Vagina (tissue), 2 donors: ENCODE measurements at regions not wholly inside any gene's neighbourhood (a gene's known extent, or its start where the extent isn't known, plus 50 kb on each side); places are given as distances from the start of the nearest gene placed in this dataset.

ENCODE experiments used
- POLR2A ChIP-seq, 2 donors: fragments of 450-650 bp; IDR thresholded peaks; one replicate each; pipeline ENCODE4 v1.6.1; 2017; ENCODE audit warnings: antibody characterized with exemption in 2 of 2, mild to moderate bottlenecking in 2 of 2, moderate library complexity in 2 of 2
- POLR2AphosphoS5 ChIP-seq, 2 donors: sonication (generic); formaldehyde crosslinking; IDR thresholded peaks; one replicate each; pipeline ENCODE4 v1.9.0; 2017; ENCODE audit warnings: antibody characterized with exemption in 2 of 2, mild to moderate bottlenecking in 2 of 2, low read depth in 1 of 2; ENCODE audit not compliant: insufficient read depth in 1 of 2
- TF ChIP-seq, protein P1 (sequence below), 3 experiments: fragments of 450-650 bp in 2 of 3; fragments of 200-600 bp in 1 of 3; sonication (generic) in 1 of 3; IDR thresholded peaks; one replicate each; pipeline ENCODE4 v1.5.1; 2017 to 2019; ENCODE audit warnings: antibody characterized with exemption in 3 of 3, mild to moderate bottlenecking in 2 of 3, moderate library complexity in 2 of 3

DNA sequence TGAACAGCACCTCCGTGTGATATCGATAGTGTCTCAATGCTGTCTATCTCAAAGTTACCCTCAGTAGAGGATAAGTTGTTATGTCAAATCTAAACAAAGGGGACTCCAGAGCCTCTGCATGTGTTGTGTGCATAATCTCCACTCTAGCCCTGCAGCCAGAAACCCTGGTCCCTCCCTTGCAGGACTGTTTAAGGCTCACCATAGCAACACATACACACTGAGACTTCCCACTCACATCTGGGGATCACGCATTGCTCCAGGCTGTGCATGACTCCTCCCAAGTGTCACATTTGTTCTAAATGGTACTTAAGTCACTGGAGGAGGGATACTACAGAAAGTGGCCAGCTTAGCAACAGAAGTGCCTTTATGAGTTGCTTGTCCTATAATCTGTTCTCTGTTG is 258.6 kb upstream of the CRIM1 start:
- TF ChIP-seq, protein P1, sequence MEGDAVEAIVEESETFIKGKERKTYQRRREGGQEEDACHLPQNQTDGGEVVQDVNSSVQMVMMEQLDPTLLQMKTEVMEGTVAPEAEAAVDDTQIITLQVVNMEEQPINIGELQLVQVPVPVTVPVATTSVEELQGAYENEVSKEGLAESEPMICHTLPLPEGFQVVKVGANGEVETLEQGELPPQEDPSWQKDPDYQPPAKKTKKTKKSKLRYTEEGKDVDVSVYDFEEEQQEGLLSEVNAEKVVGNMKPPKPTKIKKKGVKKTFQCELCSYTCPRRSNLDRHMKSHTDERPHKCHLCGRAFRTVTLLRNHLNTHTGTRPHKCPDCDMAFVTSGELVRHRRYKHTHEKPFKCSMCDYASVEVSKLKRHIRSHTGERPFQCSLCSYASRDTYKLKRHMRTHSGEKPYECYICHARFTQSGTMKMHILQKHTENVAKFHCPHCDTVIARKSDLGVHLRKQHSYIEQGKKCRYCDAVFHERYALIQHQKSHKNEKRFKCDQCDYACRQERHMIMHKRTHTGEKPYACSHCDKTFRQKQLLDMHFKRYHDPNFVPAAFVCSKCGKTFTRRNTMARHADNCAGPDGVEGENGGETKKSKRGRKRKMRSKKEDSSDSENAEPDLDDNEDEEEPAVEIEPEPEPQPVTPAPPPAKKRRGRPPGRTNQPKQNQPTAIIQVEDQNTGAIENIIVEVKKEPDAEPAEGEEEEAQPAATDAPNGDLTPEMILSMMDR (IDR thresholded peaks at IDR 0.05), result no peak
- TF ChIP-seq POLR2A (IDR thresholded peaks at IDR 0.05) (no peak), POLR2AphosphoS5 (IDR thresholded peaks at IDR 0.05; ENCODE audit: insufficient read depth in 1 of 2, low read depth in 1 of 2) (no peak)
